ENCODE measurements at regions not wholly inside any gene's neighbourhood (a gene's known extent, or its start where the extent isn't known, plus 50 kb on each side); places are given as distances from the start of the nearest gene placed in this dataset.

- DNase-seq (ENCODE audit: extremely low read depth, insufficient read length), result no peak
- no peak for TF ChIP-seq CTCF (IDR thresholded peaks at IDR 0.05; ENCODE audit: insufficient read depth, low read length, poor library complexity, severe bottlenecking)
These were observed 58.6 kb upstream of the GJB5 start for GRCh38 chr1:34696230-34696629.

GRCh38 chr1:34696981-34697380 lies 57.9 kb upstream of the GJB5 start:
- Histone ChIP-seq H3K36me3 (ENCODE audit: control insufficient read depth, insufficient read depth, low read length) (no peaks in the 10 kb centered on the region), H3K4me3 (replicated peaks; ENCODE audit: low read depth, low read length) (no peak overlapping the region), H3K27me3 (replicated peaks; ENCODE audit: control insufficient read depth, insufficient read depth, low read length) (no peaks in the 10 kb centered on the region; the same call in none of the 2 replicates)
- no peak for TF ChIP-seq CTCF (IDR thresholded peaks at IDR 0.05; ENCODE audit: insufficient read depth, low read length, poor library complexity, severe bottlenecking)
- DNase-seq (ENCODE audit: extremely low read depth, insufficient read length), result no peak

More at GRCh38 chr1:34696230-34696629, 58.6 kb upstream of the GJB5 start:
- Histone ChIP-seq H3K36me3 (ENCODE audit: control insufficient read depth, insufficient read depth, low read length) (no peaks in the 10 kb centered on the region), H3K4me3 (replicated peaks; ENCODE audit: low read depth, low read length) (no peak overlapping the region), H3K27me3 (replicated peaks; ENCODE audit: control insufficient read depth, insufficient read depth, low read length) (no peaks in the 10 kb centered on the region; the same call in none of the 2 replicates)

GRCh38 chr1:34697818-34698217 lies 57.0 kb upstream of the GJB5 start:
- Histone ChIP-seq H3K36me3 (ENCODE audit: control insufficient read depth, insufficient read depth, low read length) (no peaks in the 10 kb centered on the region), H3K27me3 (replicated peaks; ENCODE audit: control insufficient read depth, insufficient read depth, low read length) (no peaks in the 10 kb centered on the region; the same call in none of the 2 replicates), H3K4me3 (replicated peaks; ENCODE audit: low read depth, low read length) (no peak overlapping the region)
- DNase-seq (ENCODE audit: extremely low read depth, insufficient read length), result no peak
- TF ChIP-seq CTCF (IDR thresholded peaks at IDR 0.05; ENCODE audit: insufficient read depth, low read length, poor library complexity, severe bottlenecking), result no peak

GRCh38 chr1:34701326-34702060 lies 53.4 kb upstream of the GJB5 start:
- no peak overlapping the region for H3K4me3 ChIP-seq (replicated peaks; ENCODE audit: low read depth, low read length)
- DNase-seq (ENCODE audit: extremely low read depth, insufficient read length), result no peak
- no peak for TF ChIP-seq CTCF (IDR thresholded peaks at IDR 0.05; ENCODE audit: insufficient read depth, low read length, poor library complexity, severe bottlenecking)
- H3K27me3 ChIP-seq (replicated peaks; ENCODE audit: control insufficient read depth, insufficient read depth, low read length), result no peaks in the 10 kb centered on the region; the same call in none of the 2 replicates
- H3K36me3 ChIP-seq (ENCODE audit: control insufficient read depth, insufficient read depth, low read length), result no peaks in the 10 kb centered on the region

Data from GM06990 (cell line).